ENCODE measurements at regions not wholly inside any gene's neighbourhood (a gene's known extent, or its start where the extent isn't known, plus 50 kb on each side); places are given as distances from the start of the nearest gene placed in this dataset.

- no peak for DNase-seq (ENCODE audit: low read depth in 2 of 2)
Observed at GRCh38 chr4:18582841-18583240, 561.3 kb upstream of the LCORL start.

- DNase-seq (ENCODE audit: low read depth in 2 of 2), result no peak
Observed at GRCh38 chr4:18578307-18578706, 556.8 kb upstream of the LCORL start.

DNA sequence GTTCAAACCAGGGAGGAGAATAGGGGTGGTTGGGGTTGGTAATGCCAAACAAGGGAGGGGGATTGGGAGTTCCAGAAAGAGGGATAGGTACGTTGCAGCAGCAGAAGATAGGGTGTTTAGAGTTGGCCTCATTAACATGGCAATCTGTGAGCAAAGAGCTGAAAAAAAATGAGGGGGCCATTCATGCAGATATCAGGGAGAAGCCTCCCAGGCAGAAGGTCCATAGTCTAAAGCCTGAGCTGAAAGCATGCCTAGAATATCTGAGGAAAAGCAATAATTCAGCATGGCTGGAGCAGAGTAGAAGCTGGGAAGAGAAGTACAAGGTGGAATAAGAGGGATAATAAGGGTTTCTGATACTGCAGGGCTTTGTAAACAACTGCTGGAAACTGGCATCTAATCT is 550.9 kb upstream of the LCORL start:
- no peak for DNase-seq (ENCODE audit: low read depth in 2 of 2)

- DNase-seq (ENCODE audit: low read depth in 2 of 2), result no peak
Observed at GRCh38 chr4:18571301-18571761, 549.8 kb upstream of the LCORL start.

DNA sequence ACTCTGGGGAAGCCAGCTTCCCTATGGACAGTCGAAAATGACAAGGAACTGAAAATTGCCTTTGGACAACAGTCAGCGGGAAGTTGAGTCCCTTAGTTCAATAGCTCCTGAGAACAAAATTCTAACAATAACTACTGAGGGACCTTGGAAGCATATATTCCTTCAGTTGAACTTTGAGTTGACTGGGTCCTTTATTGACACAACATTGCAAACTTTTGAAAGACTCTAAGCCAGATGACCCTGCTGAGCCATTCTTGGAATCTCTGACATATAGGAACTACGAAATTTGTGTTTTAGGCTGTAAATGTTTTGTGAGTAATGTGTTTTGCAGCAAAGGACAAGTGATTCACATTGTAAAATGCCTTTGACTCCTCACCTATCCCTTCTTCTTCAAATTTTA is 548.8 kb upstream of the LCORL start:
- DNase-seq (ENCODE audit: low read depth in 2 of 2), result no peak

GRCh38 chr4:18568600-18568999 is 547.0 kb upstream of the LCORL start:
- no peak for DNase-seq (ENCODE audit: low read depth in 2 of 2)

DNA sequence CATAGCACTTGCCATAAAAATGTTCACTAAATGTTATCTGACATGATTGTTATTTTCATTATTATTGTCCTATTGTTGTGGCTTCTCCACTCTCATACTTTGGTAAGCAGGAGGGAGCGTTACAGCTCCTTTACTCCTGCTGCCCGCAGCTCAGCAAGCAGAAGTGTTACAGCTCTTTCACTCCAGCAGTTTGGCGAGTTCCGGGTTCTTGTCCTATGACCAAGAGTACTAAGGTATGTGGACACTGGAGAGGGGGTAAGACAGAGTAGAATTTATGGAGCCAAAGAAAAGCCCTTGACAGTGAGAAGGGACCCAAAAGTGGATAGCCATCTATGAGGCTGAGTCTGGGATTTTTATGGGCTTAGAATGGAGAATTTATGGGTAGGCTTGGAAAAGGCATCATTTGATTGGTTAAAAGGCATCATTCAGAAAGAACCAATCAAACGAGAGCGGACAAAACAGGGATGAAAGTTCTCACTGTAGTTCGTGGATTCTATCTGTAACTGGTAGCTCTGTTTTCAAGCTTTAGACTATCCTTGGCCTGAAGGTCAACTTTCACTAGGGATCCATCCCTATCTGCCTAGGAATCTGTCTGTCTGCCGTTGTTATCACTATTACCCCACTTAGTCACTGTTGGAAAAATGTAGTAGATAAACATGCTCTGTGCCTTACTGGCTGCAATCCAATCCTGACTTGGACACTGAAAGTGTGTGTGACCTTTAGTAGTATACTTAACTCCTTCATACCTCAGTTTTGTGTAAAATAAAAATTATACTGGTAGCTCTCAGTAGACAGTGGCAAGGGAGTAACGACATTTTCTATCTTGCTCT is 545.6 kb upstream of the LCORL start:
- DNase-seq (ENCODE audit: low read depth in 2 of 2), result no peak

DNA sequence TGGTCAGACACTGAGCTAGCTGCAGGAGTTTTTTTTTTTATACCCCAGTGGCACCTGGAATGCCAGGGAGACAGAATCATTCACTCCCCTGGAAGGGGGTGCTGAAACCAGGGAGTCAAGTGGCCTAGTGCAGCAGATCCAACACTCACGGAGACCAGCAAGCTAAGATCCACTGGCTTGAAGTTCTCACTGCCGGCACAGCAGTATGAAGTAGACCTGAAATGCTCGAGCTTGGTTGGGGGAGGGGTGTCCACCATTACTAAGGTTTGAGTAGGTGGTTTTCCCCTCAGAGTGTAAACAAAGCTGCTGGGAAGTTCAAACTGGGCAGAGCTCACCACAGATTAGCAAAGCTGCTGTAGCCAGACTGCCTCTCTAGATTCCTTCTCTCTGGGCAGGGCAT is 537.9 kb upstream of the LCORL start:
- no peak for DNase-seq (ENCODE audit: low read depth in 2 of 2)

GRCh38 chr4:18556402-18556801 is 534.8 kb upstream of the LCORL start:
- DNase-seq (ENCODE audit: low read depth in 2 of 2), result no peak

DNA sequence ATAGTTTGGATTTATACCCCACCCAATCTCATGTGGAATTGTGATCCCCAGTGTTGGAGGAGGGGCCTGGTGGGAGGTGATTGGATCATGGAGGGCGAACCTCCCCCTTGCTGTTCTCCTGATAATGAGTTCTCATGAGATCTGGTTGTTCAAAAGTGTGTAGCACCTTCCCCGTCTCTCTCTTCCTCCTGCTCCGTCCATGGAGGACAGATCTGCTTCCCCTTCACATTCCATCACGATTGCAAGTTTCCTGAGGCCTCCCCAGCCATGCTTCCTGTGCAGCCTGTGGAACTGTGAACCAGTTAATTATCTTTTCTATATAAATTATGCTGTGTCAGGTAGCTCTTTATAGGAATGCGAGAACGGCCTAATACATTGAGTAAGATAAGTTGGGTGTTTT is 518.8 kb upstream of the LCORL start:
- no peak for DNase-seq (ENCODE audit: low read depth in 2 of 2)

DNA sequence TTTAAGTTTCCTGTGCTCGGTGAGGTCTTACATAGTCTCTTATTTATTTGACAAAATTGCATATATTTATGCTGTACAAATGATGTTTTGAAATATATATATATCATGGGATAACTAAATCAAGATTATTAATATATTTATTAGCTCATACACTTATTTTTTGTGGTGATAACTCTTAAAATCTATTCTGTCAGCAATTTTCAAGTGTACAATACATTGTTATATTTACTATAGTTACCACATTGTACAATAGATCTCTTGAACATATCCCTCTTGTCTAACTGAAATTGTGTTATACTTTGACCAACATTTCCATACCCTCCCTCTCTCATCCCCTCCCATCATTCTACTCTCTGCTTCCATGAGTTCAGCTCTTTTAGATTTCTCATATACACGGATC is 516.6 kb upstream of the LCORL start:
- no peak for DNase-seq (ENCODE audit: low read depth in 2 of 2)

GRCh38 chr4:18536428-18536827 is 514.9 kb upstream of the LCORL start:
- no peak for DNase-seq (ENCODE audit: low read depth in 2 of 2)

GRCh38 chr4:18535948-18536347 is 514.4 kb upstream of the LCORL start:
- no peak for DNase-seq (ENCODE audit: low read depth in 2 of 2)

DNA sequence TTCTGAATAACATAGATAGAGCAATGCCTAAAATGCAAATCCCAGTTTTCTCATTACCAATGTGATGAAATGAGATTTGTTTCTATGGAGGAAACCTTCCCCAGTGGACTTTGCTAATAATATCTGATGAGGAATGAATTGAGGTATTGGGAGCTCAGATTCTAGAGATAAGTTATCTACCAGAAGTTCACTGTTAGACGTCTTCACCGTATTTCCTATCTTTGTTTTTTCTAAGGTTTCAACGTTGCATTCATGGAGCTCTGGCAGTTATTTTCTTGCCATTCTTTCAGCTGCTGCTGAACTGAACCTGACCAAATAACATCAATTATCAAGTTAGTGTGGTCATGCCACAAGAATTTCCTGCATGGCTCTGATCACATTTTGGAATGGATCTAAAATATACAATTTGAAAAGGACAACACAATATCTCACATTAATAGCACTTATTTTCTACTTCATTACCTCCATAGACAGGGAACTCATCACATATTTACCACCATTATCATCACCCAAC is 511.8 kb upstream of the LCORL start:
- no peak for DNase-seq (ENCODE audit: low read depth in 2 of 2)

GRCh38 chr4:18531731-18532130 is 510.2 kb upstream of the LCORL start:
- DNase-seq (ENCODE audit: low read depth in 2 of 2), result no peak

- DNase-seq (ENCODE audit: low read depth in 2 of 2), result no peak
Observed at GRCh38 chr4:18529482-18529881, 507.9 kb upstream of the LCORL start.

DNA sequence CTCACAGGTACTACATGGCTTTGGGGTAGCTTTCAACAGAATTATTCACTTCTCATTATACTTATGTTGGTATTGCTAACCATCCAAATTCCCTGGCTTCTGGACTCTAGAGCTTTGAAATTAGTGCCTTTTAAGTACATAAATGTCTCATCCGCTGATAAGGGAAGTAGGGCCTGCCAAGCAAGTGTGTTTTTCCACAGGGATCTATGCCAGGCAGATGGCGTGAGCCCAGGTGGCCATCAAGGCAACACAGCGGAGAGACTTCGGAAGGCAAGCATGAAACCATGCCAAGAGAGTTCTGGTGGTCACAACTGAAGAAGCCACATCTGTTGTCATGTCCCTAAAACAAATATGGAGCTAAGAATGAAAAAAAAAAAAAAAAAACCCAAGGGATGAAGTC is 503.1 kb upstream of the LCORL start:
- DNase-seq (ENCODE audit: low read depth in 2 of 2), result no peak

DNA sequence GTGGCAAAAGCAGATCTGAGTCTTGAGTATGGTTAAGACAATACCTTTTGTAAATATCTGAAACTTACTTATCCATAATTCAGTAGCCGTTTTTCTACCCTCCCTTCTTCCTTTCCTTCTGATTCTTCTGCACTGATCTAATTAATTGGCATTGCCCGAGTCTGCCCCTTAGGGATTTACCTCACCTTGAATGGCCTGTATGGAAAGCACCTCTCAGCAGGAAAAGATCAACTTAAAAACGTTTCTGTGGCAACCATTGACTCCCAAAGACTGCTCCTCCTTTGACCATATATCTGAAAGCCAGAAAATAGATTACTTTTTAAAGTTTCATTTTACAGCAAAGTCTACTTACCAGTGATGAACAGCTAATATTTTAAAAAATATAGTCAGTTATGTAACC is 496.5 kb upstream of the LCORL start:
- DNase-seq (ENCODE audit: low read depth in 2 of 2), result no peak

DNA sequence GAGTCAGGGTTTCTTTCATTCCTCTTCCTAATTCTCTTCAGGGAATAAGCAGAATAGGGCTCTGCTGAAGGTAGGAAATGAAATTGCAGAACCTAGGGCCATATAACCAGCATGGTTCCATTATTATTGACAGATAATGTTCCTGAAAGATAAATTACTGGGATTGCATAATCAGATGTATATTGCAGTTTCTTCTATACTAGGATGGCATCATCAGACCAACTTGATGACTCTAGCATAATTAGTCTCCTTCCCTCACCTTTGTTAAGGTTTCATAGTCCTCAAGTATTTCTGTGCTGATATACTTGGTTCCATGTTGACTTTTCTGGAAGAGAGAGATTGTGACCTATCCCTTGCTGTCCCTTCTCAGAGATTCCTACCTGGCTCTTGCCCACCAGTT is 492.3 kb upstream of the LCORL start:
- DNase-seq (ENCODE audit: low read depth in 2 of 2), result no peak

DNA sequence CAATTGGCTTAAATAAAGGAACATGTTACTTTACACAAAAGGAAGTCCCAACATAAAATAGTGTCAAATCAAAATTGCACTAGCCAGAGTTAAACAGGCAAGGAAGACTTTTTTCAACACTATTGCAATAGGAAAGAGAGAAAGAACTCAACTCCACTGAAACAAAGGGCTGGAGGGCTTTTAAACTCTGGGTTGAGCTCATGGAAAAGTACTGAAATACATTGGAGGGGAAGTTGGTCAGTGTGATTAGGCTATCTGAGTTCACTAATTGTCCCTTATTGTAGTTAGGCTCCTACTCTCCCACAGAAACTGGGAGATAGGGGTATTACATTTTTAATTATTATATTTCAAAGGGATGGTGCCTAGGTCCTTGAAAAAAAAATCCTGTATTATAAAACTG is 491.2 kb upstream of the LCORL start:
- no peak for DNase-seq (ENCODE audit: low read depth in 2 of 2)

DNA sequence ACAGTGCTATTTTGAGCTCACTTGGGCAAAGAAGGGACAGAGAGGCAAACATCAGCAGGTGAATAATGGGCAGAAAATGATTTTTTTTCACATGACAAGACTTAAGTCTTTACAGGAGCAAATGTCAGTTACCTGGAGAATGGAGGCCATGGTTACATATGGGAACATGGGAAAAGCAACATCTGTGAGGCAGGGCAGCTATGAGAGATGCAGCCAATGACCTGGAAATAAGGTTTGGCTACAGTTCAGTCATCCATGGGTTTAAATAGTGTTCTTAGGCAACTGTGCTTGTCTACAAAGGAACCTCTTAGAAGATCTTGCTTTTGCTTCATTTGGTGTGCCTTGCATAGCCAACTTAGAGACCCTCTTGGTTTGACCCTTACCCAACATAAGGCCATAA is 490.2 kb upstream of the LCORL start:
- DNase-seq (ENCODE audit: low read depth in 2 of 2), result no peak

DNA sequence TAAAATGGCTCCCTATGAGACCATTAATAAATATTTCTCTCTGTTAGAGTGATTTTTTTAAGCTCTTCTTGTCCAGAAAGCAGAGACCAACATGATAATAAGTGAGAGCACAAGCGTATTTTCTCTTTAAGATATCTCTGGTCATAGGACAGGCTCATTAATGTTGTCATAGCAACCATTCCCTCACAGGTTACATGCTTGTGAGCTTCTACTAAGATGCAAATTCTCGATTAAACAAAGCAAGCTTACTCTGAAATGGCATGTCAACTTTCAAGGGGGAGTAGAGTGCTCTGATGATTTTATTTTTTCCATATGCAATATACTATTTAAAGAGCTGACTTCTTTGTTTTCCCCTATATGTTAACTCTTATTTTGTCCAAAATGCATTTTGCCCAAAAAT is 487.2 kb upstream of the LCORL start:
- no peak for DNase-seq (ENCODE audit: low read depth in 2 of 2)

- no peak for DNase-seq (ENCODE audit: low read depth in 2 of 2)
Observed at GRCh38 chr4:18480928-18481327, 459.4 kb upstream of the LCORL start.

DNA sequence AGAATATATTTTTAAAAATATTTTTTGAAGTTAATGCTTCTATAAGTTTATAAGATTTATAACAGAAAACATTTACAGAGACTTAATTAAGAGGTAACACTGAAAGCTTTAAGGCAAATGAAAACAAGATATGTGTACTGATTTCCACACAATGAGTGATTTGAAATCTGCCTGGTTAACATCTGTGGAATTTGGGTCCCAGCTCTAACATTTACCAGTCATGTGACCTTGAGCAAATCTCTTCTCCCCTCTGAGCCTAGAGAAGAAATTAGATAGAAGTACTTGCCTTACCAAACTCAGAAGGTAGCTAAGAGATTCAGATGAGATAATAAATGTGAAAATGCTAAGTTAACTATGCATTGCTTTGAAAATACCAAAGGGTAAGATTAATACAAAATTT is 458.8 kb upstream of the LCORL start:
- DNase-seq (ENCODE audit: low read depth in 2 of 2), result no peak
